WTC11 (cell line): ENCODE measurements at regions not wholly inside any gene's neighbourhood (a gene's known extent, or its start where the extent isn't known, plus 50 kb on each side); places are given as distances from the start of the nearest gene placed in this dataset.

Source experiments
- ATAC-seq: fragments of 200-7000 bp; cut with Tn5 transposase; 2 replicates; pipeline ENCODE4 v1.10.0; 2021; ENCODE audit warnings: mild to moderate bottlenecking, moderate library complexity
- CTCF ChIA-PET: fragments of 300-600 bp; sonication (Branson Sonifier 250); formaldehyde crosslinking; loops from one replicate; lab custom pipeline; 2021; ENCODE audit warnings: antibody characterized with exemption; lab: Charles Lee
- POLR2A ChIA-PET: fragments of 350-600 bp; sonication (Branson Sonifier 250); formaldehyde crosslinking; loops from one replicate; lab custom pipeline; 2021; ENCODE audit warnings: antibody characterized with exemption; lab: Charles Lee
- DNase-seq: peaks from one replicate; pipeline ENCODE4 v3.0.0; 2021; ENCODE audit warnings: low spot score
- H3K27ac Mint-ChIP-seq: 2 replicates; pipeline ENCODE4 v1.8.0; 2021; ENCODE audit warnings: mixed read lengths
- H3K27me3 Mint-ChIP-seq: 2 replicates; pipeline ENCODE4 v1.8.0; 2021; ENCODE audit warnings: low read depth, mild to moderate bottlenecking, moderate library complexity, mixed read lengths
- H3K36me3 Mint-ChIP-seq: 2 replicates; pipeline ENCODE4 v1.8.0; 2021; ENCODE audit warnings: mixed read lengths
- H3K4me1 Mint-ChIP-seq: 2 replicates; pipeline ENCODE4 v1.8.0; 2022; ENCODE audit warnings: mixed read lengths
- H3K4me3 Mint-ChIP-seq: 2 replicates; pipeline ENCODE4 v1.8.0; 2021; ENCODE audit warnings: mild to moderate bottlenecking, moderate library complexity, mixed read lengths
- H3K9me3 Mint-ChIP-seq: 2 replicates; pipeline ENCODE4 v1.8.0; 2021; ENCODE audit warnings: mixed read lengths
- ARID4B ChIP-seq: sonication (generic); formaldehyde crosslinking; IDR thresholded peaks from 2 replicates; pipeline ENCODE4 v1.8.0; 2023; ENCODE audit warnings: missing genetic modification reagents, mild to moderate bottlenecking, borderline replicate concordance
- ATF1 ChIP-seq: sonication (generic); formaldehyde crosslinking; IDR thresholded peaks from 2 replicates; pipeline ENCODE4 v1.8.1; 2023; ENCODE audit warnings: mild to moderate bottlenecking, moderate library complexity, missing genetic modification reagents
- CDX4 ChIP-seq: fragments of 250-450 bp; sonication (Bioruptor Pico); IDR thresholded peaks from 2 replicates; pipeline ENCODE4 v1.9.0; 2021; ENCODE audit warnings: moderate library complexity, mild to moderate bottlenecking, inconsistent platforms, borderline replicate concordance
- CREB1 ChIP-seq: sonication (generic); formaldehyde crosslinking; IDR thresholded peaks from 2 replicates; pipeline ENCODE4 v1.8.0; 2023; ENCODE audit warnings: mild to moderate bottlenecking, missing genetic modification reagents
- CREM ChIP-seq: sonication (generic); formaldehyde crosslinking; IDR thresholded peaks from 2 replicates; pipeline ENCODE4 v1.8.1; 2022; ENCODE audit warnings: mild to moderate bottlenecking, missing genetic modification reagents, moderate library complexity
- CTCF ChIP-seq: fragments of 200-600 bp; IDR thresholded peaks from 2 replicates; pipeline ENCODE4 v1.8.0; 2022; ENCODE audit warnings: antibody characterized with exemption
- E2F4 ChIP-seq: sonication (generic); formaldehyde crosslinking; IDR thresholded peaks from 2 replicates; pipeline ENCODE4 v1.8.1; 2022; ENCODE audit warnings: low read depth, mild to moderate bottlenecking, moderate library complexity, missing genetic modification reagents, borderline replicate concordance
- ELF4 ChIP-seq: sonication (generic); formaldehyde crosslinking; IDR thresholded peaks from 2 replicates; pipeline ENCODE4 v1.8.1; 2022; ENCODE audit warnings: low read depth, mild to moderate bottlenecking, moderate library complexity, missing genetic modification reagents
- ERG ChIP-seq: fragments of 250-450 bp; sonication (Bioruptor Pico); IDR thresholded peaks from 2 replicates; pipeline ENCODE4 v1.8.0; 2021; ENCODE audit warnings: mild to moderate bottlenecking
- MAX ChIP-seq: sonication (generic); formaldehyde crosslinking; IDR thresholded peaks from 2 replicates; pipeline ENCODE4 v1.8.0; 2022; ENCODE audit warnings: mild to moderate bottlenecking, missing genetic modification reagents
- NFATC4 ChIP-seq: fragments of 250-450 bp; sonication (Bioruptor Pico); IDR thresholded peaks from 2 replicates; pipeline ENCODE4 v1.9.0; 2021; ENCODE audit warnings: mild to moderate bottlenecking
- NR3C1 ChIP-seq: sonication (generic); formaldehyde crosslinking; conservative IDR thresholded peaks from 2 replicates; pipeline ENCODE4 v1.8.1; 2023; ENCODE audit warnings: low read depth, mild to moderate bottlenecking, missing genetic modification reagents
- PREB ChIP-seq: sonication (generic); formaldehyde crosslinking; IDR thresholded peaks from 2 replicates; pipeline ENCODE4 v1.8.1; 2022; ENCODE audit warnings: mild to moderate bottlenecking, missing genetic modification reagents, moderate library complexity, borderline replicate concordance
- PRRX2 ChIP-seq: fragments of 250-450 bp; sonication (Bioruptor Pico); IDR thresholded peaks from 2 replicates; pipeline ENCODE4 v1.8.0; 2021; ENCODE audit warnings: mild to moderate bottlenecking
- SOX15 ChIP-seq: fragments of 250-450 bp; sonication (Bioruptor Pico); IDR thresholded peaks from 2 replicates; pipeline ENCODE4 v1.9.0; 2021; ENCODE audit warnings: mild to moderate bottlenecking
- TCF7 ChIP-seq: sonication (generic); formaldehyde crosslinking; IDR thresholded peaks from 2 replicates; pipeline ENCODE4 v1.8.0; 2022; ENCODE audit warnings: mild to moderate bottlenecking, low read depth, missing genetic modification reagents, moderate library complexity
- TP53 ChIP-seq: sonication (generic); formaldehyde crosslinking; IDR thresholded peaks from 2 replicates; pipeline ENCODE4 v1.8.1; 2023; ENCODE audit warnings: mild to moderate bottlenecking, missing genetic modification reagents
- ZNF396 ChIP-seq: fragments of 250-450 bp; sonication (Bioruptor Pico); IDR thresholded peaks from 2 replicates; pipeline ENCODE4 v1.8.0; 2021; ENCODE audit warnings: mild to moderate bottlenecking, moderate library complexity, borderline replicate concordance
- ZNF416 ChIP-seq: fragments of 250-450 bp; sonication (Bioruptor Pico); IDR thresholded peaks from 2 replicates; pipeline ENCODE4 v1.9.0; 2021; ENCODE audit warnings: mild to moderate bottlenecking, inconsistent platforms

GRCh38 chr5:121019106-121019505 lies 555.0 kb downstream of the PRR16 start:
- ChIA-PET CTCF (no interaction called here), POLR2A (no interaction called here)
- TF ChIP-seq ATF1 (CRISPR knock-in tag) (no peak), ELF4 (no peak), MAX (CRISPR knock-in tag) (no peak), PRRX2 (CRISPR knock-in tag) (no peak)
- DNase-seq (no peak), ATAC-seq (no peak)
- Mint-ChIP-seq H3K27me3 (no peaks in the 10 kb centered on the region), H3K27ac (no peak overlapping the region), H3K9me3 (no peaks in the 10 kb centered on the region), H3K36me3 (no peaks in the 10 kb centered on the region), H3K4me1 (peaks cover 6% of the 10 kb centered on the region), H3K4me3 (no peak overlapping the region)

- no peak for TF ChIP-seq ZNF396 (CRISPR knock-in tag)
- no peak for TF ChIP-seq ARID4B (CRISPR knock-in tag)
- TF ChIP-seq ERG (CRISPR knock-in tag): no peak
- TF ChIP-seq ZNF416 (CRISPR knock-in tag): no peak
- TF ChIP-seq E2F4 (CRISPR knock-in tag): no peak
- no peak for TF ChIP-seq CREB1 (CRISPR knock-in tag)
- no peak for TF ChIP-seq CREM
- no peak for TF ChIP-seq SOX15 (CRISPR knock-in tag)
- no peak for TF ChIP-seq PREB (CRISPR knock-in tag)
- no peak for TF ChIP-seq CTCF
- TF ChIP-seq NFATC4 (CRISPR knock-in tag): no peak
- TF ChIP-seq NR3C1: no peak
- no peak for TF ChIP-seq TP53
- no peak for TF ChIP-seq TCF7 (CRISPR knock-in tag)
- no peak for TF ChIP-seq CDX4 (CRISPR knock-in tag)
- H3K4me1 Mint-ChIP-seq: peaks cover 6% of the 10 kb centered on the region
- no peak overlapping the region for H3K27ac Mint-ChIP-seq
- DNase-seq (no peak), ATAC-seq (no peak)
- ChIA-PET POLR2A (no interaction called here), CTCF (no interaction called here)
- no peak overlapping the region for H3K4me3 Mint-ChIP-seq
- H3K36me3 Mint-ChIP-seq: no peaks in the 10 kb centered on the region
- H3K27me3 Mint-ChIP-seq: no peaks in the 10 kb centered on the region
- H3K9me3 Mint-ChIP-seq: no peaks in the 10 kb centered on the region
Observed at GRCh38 chr5:121019734-121020133, 555.6 kb downstream of the PRR16 start.
